ENCODE measurements at regions not wholly inside any gene's neighbourhood (a gene's known extent, or its start where the extent isn't known, plus 50 kb on each side); places are given as distances from the start of the nearest gene placed in this dataset.

DNA sequence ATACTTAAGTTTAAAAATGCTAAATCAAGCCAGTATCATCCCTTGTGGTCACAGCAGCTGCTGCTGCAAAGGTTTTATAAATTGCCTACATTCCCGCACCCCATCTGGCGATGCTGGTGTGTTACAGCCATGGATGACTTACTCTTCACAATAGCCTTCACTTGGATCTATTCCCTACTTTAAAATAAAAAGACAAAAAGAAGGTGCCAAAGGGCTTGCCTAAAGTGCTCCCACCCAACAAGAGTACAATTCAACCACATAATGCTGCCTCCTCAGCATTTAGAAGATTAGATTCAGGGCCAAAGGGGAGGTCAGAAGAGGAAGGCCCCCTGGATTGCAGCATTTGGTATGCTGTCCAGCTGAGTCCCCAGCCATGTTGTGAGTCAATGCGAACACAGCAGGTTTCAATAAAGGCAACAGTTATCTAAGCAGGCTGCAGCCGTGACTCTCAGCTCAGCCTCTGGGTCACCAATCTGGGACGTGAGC lies 176.1 kb downstream of the DAD1 start:
- DNase-seq (ENCODE audit: low read depth, low spot score) (no peak), ATAC-seq (no peak)
- RAD21 ChIA-PET (ENCODE audit: low non-redundant PET in 1 of 2, low total read pairs in 2 of 2, uncharacterized antibody in 2 of 2, unreplicated experiment in 2 of 2): no interaction called here
- intact Hi-C loops (cut with micrococcal nuclease): no loop called here
- H3K4me1 ChIP-seq (ENCODE audit: control insufficient read depth in 1 of 2, insufficient read depth in 2 of 2, low read length in 2 of 2): no peaks in the 10 kb centered on the region
- H3K9me2 ChIP-seq (ENCODE audit: insufficient read depth): no peaks in the 10 kb centered on the region
- TF ChIP-seq, protein P1, sequence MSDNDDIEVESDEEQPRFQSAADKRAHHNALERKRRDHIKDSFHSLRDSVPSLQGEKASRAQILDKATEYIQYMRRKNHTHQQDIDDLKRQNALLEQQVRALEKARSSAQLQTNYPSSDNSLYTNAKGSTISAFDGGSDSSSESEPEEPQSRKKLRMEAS (IDR thresholded peaks at IDR 0.05): no peak
- no peak for TF ChIP-seq SP1 (IDR thresholded peaks at IDR 0.05; ENCODE audit: low read depth)
- BruUV-seq (replicated peaks): no TSS peak
- H3K27ac ChIP-seq (ENCODE audit: low read depth, low read length): no peak overlapping the region
- H3K79me2 ChIP-seq (ENCODE audit: insufficient read depth, low read length): no peaks in the 10 kb centered on the region
- CTCF ChIA-PET: no interaction called here
- no peak overlapping the region for H3K4me3 ChIP-seq (replicated peaks in 1 of 2; ENCODE audit: low read depth in 1 of 2, low read length in 2 of 2)
- no peak overlapping the region for H2AFZ ChIP-seq (ENCODE audit: low read depth, low read length, poor library complexity, severe bottlenecking)
- peaks cover 67% of the 10 kb centered on the region for H3K27me3 ChIP-seq (ENCODE audit: insufficient read depth, low read length)
- POLR2A ChIA-PET: no interaction called here
- no peaks in the 10 kb centered on the region for H3K9me3 ChIP-seq (ENCODE audit: control insufficient read depth in 1 of 2, insufficient read depth in 1 of 2, low read depth in 1 of 2, low read length in 2 of 2)
- no peak overlapping the region for H3K4me2 ChIP-seq (ENCODE audit: low read length)
- no peaks in the 10 kb centered on the region for H4K20me1 ChIP-seq (ENCODE audit: insufficient read depth)
- no peaks in the 10 kb centered on the region for H3K36me3 ChIP-seq (ENCODE audit: control insufficient read depth in 1 of 2, insufficient read depth in 2 of 2, low read length in 2 of 2)
- no peak overlapping the region for H3K9ac ChIP-seq (ENCODE audit: low read length)

DNA sequence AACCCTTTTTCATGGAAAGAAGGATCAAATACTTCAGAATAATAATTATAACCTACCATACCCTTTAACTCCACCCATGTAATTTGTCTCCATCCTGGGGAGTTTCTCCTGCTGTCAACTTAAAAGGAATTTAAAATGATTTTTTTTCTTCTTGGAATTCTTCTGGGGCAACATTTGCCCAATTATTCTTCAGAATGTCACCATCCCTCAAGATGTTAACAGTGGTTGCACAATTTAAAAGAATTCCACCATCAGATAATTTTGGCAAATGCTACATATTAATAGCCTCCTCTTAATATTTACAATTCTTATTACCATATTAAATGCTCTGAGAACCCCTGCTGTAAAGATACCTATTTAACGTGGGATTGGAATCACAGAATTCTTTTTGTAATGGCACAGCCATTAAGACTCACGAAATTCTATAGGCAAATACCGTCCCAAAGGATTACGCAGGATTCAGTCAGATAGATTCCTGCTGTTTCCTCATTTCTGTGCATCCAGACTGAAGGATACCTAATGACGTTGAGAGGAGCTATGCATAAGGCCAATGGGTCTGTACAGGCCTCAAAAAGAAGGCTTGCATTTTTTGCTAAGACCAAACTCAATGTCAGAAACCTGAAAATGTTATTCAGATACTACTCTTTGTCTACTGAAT lies 177.5 kb downstream of the DAD1 start:
- POLR2A ChIA-PET: no interaction called here

More for the DNA sequence above, 177.5 kb downstream of the DAD1 start:
- BruUV-seq (replicated peaks): no TSS peak
- no peak for ATAC-seq
- H3K4me1 ChIP-seq (ENCODE audit: control insufficient read depth in 1 of 2, insufficient read depth in 2 of 2, low read length in 2 of 2): no peaks in the 10 kb centered on the region
- H3K9ac ChIP-seq (ENCODE audit: low read length): no peak overlapping the region
- no peak for DNase-seq (ENCODE audit: low read depth, low spot score)
- intact Hi-C loops (cut with micrococcal nuclease): no loop called here
- RAD21 ChIA-PET (ENCODE audit: low non-redundant PET in 1 of 2, low total read pairs in 2 of 2, uncharacterized antibody in 2 of 2, unreplicated experiment in 2 of 2): no interaction called here
- no peaks in the 10 kb centered on the region for H3K9me3 ChIP-seq (ENCODE audit: control insufficient read depth in 1 of 2, insufficient read depth in 1 of 2, low read depth in 1 of 2, low read length in 2 of 2)
- no peaks in the 10 kb centered on the region for H3K9me2 ChIP-seq (ENCODE audit: insufficient read depth)
- CTCF ChIA-PET: no interaction called here
- H3K79me2 ChIP-seq (ENCODE audit: insufficient read depth, low read length): no peaks in the 10 kb centered on the region
- no peak for TF ChIP-seq ELF1 (IDR thresholded peaks at IDR 0.05; ENCODE audit: borderline replicate concordance, low read depth)
- H3K36me3 ChIP-seq (ENCODE audit: control insufficient read depth in 1 of 2, insufficient read depth in 2 of 2, low read length in 2 of 2): no peaks in the 10 kb centered on the region
- no peak overlapping the region for H3K4me3 ChIP-seq (replicated peaks in 1 of 2; ENCODE audit: low read depth in 1 of 2, low read length in 2 of 2)
- no peak overlapping the region for H3K4me2 ChIP-seq (ENCODE audit: low read length)
- no peaks in the 10 kb centered on the region for H4K20me1 ChIP-seq (ENCODE audit: insufficient read depth)
- peaks cover 69% of the 10 kb centered on the region for H3K27me3 ChIP-seq (ENCODE audit: insufficient read depth, low read length)
- H2AFZ ChIP-seq (ENCODE audit: low read depth, low read length, poor library complexity, severe bottlenecking): no peak overlapping the region
- no peak overlapping the region for H3K27ac ChIP-seq (ENCODE audit: low read depth, low read length)
